ENCODE measurements at regions not wholly inside any gene's neighbourhood (a gene's known extent, or its start where the extent isn't known, plus 50 kb on each side); places are given as distances from the start of the nearest gene placed in this dataset.

DNA sequence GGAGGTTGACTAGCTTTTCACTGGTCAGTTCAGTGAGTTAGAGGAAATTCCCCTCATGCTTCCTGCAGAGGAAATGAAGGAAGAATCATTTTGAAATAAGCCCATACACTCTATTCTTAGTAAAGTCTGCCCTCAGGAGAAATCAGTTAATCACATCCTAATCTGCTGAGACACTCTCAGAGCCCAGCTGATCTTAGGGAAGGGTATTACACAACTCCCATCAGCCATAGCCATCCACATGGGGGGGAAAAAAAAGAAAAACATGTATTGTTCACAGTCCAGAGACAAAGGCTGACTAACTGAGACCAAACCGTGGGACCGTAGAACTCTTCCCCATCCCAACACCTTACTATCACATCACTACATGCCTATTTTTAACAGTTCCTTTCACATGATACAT is 722.3 kb downstream of the CDH8 start:
- DNase-seq = no peak

DNA sequence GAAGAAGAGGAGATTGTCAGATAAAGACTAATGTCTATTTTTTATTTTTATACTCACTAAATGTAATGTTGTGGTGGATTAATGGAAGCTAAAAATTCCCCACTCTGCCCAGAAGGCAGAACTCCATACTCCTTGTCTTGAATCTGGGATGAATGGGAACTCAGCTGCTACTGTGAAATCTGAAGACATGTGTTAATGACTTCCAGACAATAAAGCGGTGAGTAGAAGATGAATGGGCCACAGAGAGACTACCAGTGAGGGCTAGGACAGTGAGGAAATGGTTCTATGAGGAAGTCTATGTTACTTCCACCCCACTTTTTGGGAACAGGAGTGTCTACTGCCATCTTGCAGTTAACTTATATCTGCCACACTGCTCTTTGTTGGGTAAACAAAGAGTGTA is 726.9 kb downstream of the CDH8 start:
- no peak for DNase-seq

DNA sequence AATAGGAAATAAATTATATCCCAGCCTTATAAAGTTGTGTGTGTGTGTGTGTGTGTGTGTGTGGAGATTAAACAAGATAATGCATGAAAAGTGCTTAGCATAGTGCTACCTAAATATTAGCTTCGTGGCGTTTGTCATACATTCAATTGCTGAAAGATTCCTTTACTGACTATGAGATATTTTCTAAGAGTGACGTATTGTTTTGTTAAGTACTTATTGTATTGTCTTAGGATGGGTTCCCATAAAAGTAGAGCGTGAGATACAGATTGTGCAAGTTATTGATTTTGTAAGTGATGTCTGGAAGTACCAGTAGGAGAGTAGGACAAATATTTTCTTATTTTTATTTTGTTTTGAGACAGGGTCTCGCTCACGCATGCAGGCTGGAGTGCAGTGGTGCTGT is 730.0 kb downstream of the CDH8 start:
- no peak for DNase-seq

DNA sequence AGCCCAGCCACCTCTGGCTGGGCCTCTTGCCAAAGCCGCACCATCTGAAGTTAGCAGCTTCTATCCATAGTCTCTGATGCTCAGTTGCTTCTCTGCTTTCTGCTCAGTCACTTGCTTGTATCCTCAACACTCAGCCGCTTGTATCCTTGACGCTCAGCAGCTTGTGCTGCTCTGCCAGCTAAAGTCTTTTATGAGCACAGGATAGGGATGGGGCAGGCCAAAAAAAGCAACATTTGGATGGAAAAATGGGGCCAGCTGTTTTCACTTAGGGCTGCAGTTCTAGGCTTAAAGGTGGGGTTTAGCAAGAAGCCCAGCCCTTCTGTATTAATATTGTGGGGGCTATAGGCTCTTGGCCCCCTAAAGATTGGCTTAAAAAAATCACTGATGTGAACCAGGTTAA is 739.4 kb downstream of the CDH8 start:
- no peak for DNase-seq

DNA sequence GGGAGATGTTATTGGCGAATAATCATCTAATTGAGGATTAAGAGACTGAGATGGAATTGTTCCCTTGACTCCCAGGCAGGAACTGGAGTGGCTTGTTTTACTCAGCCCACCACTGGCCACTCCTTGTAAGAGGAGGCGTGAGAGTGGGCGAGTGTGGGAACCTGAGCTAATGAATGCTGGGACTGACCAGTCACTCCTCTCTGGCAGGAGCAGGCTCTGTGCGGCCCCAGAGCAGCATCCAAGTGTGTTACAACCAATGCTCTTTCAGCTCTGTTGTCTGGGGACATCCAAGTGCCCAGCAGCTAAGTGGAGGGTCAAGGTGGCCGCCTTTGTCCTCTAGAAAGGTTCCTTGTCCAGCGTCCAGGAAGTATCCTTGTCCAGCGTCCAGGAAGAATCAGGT is 739.9 kb downstream of the CDH8 start:
- DNase-seq = no peak

DNA sequence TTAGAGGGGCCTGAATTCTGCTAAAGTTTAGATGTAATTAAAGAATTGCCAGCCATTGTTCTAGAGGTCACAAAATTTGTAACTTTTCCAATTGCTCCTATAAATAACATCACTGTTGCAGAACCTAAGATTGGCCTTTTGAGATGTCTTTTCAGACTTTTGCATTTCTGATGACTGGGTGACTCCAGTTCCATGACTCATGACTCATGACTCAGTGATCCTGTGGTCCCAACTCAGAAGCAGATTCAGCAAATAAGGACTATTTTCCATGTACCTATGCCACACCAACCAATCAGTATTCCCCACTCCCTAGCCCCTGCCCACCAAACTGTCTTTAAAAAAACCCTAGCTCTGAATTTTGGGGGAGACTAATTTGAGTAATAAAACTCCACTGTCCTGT is 740.9 kb downstream of the CDH8 start:
- DNase-seq = no peak

DNA sequence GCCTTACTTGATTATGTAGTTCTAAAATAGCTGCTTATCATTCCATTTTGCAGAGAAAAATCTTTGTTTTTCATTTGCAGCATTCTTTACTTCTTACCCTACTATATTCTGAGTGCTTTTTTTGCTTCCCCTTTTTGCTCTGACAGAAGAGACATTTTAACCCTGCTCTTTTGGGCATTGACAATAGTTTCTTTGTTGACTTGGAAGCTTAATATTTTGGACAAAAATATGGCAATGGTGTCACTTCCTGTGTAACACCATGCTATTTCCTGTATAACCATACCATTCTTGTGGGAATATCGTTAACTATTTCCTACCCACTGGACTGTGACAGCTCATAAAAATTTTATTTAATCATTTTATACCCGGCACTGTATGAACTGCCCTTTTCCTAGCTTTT is 747.1 kb downstream of the CDH8 start:
- DNase-seq = no peak

DNA sequence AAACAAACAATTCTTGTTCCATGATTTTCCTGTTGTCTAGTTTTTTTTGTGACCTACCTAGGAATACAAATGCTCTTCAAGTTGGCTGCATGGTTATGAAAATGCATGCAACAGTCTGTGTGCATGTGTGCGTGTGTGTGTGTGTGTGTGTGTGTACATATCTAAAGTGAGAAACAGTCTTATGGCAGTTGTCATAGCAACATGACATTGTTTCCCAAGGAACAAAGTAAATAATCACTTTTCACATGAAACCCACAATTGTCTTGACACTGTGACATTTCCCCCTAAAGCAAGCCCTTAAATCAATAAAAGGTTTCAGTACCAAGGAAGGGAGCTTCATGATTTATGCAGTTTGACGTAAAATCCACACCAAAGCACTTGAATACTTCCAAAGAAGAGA is 758.4 kb downstream of the CDH8 start:
- DNase-seq = no peak

DNA sequence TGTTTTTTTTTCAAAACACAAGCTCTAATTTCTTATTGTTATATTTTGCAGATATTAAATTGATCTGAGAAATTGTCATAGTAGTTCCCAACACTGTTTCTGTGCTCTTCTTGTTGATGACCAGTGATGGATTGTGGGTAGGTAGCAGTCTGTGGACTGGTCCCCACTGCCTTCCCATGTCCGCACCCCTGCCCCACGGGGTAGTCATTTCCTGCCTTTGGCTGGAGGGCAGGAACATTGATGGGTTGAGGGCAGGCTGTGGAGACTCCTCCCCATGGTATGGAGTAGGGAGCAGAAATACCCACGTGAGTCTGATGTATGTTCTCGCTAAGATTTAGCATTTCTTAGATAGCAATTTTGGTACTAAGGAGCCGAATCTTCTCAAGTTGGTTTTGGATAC is 762.0 kb downstream of the CDH8 start:
- no peak for DNase-seq

DNA sequence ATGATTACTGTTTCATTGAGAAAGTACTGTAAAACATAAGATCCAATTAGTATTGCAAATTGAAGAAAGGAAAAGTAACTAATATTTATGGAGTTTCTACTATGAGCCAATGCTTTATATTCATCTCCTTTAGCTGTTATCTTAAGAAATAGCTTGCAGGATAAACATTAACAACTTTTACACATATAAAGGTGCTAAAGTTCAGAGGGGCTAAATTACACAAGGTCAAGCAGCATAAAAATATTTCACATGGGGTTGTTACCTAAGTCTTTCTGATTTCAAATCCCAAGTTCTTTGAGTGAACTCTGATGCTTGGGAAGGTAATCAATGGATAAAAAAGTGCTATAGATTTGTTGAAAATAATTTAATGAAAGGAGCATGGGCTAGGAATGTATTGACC is 765.5 kb downstream of the CDH8 start:
- DNase-seq = no peak

DNA sequence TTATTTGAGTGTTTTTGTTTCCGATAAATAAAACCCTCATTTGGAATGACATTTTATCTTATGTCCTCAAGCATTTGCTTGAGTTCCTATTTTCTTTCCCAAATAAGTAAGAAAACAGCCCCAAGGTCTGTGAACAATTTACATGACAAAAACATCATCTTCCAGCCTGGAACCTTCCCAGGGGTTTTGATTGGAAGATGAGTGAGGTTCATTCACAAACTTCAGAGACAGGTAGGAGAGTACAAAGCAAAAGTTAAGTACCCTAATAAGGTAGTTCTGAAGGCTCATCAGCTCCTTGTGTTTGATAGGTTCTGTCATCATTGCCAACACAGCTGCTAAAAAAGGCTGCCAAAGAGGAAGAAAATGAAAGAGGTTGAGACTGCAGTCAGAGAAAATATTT is 772.8 kb downstream of the CDH8 start:
- no peak for DNase-seq

DNA sequence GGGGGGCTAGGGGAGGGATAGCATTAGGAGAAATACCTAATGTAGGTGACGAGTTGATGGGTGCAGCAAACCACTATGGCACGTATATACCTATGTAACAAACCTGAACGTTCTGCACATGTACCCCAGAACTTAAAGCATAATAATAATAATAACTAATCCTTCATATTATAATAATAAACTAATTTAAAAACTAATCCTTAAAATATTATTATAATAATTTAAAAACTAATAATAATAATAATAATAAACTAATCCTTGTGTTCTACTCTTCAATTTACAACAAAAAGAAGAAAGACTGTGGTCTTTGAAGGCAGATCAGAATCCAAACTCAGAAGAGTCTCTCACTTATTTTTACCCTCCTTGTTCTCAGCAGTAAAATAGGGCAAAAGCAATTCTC is 774.9 kb downstream of the CDH8 start:
- no peak for DNase-seq

DNA sequence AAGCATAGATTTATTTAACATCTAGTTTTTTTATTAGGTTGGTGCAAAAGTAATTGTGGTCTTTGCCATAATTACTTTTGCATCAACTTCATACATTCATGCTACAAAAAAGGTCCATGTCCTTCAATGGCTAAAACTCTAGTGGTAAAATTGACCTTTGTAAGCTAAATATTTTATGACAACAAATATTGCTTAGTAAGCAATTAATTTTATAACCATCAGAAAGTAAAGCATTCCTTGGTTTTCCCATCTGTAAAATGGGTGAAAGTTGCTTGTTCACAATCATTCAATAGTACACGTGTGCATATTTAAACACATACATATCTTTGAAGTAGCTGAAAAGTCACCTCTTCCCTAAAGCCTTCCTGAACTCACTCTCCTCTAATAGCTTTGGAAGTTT is 789.6 kb downstream of the CDH8 start:
- DNase-seq = no peak

DNA sequence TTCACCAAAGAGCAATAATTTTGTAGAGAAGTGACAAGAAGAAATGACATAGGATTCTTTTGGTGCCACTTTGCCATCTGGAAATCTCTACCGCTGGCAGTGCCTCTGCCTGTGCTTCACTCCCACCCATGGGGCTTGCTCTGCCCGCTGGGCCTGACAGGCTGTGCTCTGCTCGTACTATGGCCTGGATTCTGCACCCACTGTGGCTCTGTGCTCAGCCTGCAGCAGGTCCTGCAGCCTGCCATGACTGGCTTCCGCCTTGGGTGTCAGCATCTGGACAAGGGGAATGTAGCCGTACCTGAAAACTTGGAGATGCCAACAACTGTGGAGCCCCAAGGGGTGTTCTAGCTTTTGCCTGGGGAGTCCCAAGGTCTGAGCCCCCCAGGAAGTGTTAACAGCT is 792.3 kb downstream of the CDH8 start:
- no peak for DNase-seq

DNA sequence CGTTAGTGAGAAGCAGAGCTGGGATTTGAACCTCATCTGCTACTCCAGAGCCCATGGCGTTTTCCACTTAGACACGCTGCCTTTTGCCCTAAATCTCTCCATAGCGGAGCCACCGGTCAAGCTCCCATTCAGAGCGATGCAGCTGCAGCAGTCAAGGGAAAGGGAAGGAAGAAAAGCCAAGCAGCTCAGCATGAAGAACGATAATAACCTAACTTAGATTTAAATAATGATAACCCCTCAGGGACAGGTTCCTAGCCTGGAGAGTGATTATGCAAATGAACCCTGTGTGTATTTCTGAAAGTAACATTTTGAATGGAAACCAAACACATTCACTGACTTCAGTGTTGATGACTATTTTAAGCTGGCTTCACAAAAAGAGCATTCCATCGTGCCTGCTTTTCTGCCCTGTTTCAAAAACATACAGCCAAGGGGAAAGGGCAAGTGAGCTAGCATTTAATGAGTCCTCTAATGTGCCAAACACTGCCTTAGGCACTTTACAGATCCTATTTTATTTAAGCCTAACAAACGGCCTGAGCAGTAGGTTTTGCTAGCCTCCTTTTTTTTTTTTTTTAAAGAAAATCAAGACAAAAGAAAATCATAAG is 798.3 kb downstream of the CDH8 start:
- DNase-seq = no peak

DNA sequence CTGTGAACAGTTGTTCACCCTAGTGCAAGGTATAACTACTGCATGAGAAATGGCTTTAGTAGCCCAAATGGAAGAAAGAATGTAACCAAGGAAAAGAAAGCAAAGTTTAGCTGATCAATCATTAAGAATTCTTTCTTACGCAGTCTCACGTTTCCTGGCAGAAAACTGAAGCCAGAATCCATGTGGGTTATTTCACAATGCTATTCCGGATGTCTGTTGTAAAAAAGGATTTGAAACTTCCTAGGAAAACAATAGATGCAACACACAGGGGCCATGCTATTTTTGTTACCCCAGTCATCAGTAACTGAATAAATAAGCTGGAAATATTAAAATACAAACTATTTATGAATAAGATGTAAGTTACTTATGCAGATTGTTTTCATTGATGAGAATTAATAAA is 802.5 kb downstream of the CDH8 start:
- no peak for DNase-seq

DNA sequence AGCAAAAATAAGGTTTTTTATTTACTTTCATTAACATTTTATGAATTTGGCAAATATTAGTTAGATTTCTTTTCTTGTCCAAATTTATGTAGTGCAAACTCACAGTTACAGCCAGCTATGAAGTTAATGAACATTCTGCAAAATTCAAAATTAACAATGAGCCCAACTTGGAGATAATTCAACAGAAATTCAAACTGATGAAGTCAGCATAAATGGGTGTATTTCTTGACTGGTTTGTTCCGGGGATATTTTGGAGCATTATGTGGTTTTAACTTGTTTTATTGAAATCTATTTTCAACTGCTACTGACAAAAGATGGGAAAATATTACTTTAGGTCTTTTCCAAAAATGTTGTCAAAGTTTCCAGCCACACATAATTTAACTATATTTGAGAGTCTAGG is 807.9 kb downstream of the CDH8 start:
- no peak for DNase-seq

DNA sequence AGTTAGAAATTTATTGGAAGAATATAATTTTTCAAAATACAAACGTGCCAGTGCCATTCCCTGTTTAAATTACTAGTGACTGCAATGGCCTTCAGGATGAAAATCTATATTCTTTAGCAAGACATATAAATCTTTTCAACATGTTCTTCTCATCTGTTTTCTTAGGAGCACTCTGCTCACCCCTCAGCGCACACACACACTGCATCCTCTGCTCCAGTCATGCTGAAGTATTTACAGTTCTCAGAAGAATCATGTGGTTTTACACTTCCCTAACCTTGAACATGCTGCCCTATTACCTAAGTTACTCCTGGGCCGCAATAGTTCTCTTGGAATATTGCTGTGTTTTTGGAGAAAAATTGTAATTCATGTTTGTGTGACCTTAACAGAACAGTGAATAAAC is 820.6 kb downstream of the CDH8 start:
- DNase-seq = no peak

DNA sequence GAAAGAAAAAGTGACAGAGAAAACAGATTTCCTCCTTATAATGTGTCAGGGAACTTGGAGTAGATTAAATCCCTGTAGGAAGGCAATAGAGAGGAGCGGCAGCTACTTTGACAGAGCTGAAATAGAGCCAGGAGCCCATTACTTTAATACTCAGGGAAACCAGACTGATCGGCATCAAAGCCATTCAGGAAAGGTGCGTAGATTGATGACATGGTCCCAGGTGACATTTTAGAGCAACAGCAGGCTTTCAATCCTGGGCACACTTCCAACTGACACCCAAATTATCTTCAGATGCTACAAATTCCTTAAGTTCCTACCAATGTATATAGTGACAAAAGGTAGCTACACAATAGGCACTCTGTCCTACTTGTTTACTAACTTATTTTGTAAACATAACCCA is 821.5 kb downstream of the CDH8 start:
- no peak for DNase-seq

DNA sequence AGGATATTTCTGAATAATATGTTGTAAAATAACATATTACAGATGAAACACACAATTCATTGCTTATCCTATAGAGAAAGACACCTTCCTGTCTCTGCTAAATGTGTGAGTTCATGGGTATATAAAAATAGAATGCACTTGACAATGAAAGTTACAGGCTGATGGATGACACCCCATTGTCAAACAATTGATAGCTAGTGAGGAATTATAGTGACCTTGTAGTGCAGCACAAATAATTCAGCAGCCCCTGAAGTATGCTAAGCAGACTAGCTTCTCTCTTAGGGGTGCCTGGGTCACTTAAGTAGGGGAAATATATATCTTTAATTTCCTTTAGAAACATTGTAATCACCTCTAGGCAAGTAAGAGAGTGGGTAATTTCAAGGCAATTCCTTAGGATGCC is 826.2 kb downstream of the CDH8 start:
- DNase-seq = no peak

DNA sequence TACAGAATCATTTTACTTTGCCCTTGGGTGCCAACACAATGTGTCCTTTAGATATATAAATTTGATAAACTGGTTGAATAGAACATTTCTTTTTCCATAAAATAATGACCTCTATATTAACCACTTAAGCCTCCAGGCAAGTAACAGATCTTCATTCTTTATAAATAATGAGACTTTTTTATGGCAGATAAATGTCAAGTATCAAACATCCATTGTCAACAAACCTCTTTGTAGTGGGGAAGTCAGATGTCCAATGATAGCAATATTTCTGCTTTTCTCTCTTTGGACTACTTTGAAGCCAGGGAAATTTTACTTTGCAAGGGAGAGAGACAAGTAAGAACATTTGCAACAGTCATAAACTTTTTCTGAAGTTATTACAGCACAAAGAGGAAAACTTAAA is 841.2 kb downstream of the CDH8 start:
- no peak for DNase-seq

DNA sequence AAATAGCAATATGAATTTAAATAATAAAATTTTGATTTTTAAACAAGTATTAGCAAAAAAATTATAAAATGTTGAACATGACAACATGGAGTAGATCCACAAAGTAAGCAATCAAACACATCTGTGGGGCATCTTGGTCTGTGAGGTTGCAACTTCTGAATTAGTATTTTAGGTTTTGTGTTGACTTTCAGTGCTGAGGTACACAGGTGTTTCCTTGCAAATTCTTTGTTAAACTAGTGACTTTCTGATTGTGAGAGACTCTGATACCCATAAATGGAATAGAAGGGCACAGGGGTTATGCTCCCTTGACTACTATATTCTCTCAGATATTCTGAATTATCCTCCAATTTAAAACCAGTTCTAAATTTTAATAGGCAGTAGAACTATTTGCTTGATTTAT is 841.7 kb downstream of the CDH8 start:
- DNase-seq = no peak

DNA sequence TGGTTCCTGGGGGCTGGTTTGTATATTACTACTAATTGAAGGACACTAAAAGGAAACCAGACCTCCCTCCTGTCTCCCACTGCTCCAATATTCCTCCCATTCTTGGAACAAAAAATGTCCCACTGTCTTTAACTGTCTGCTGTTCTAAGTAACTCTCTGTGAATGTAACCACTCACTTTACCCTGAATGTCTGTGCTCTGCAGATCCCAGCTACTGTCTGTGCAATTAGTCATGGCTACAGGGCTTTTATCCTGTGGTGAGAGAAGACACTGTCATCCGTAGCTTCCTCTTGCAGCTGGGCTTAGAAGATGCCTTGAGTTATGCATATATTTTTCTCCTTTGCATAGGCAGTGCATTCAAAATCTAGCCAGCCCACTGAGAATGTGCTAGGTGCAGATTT is 853.8 kb downstream of the CDH8 start:
- no peak for DNase-seq

DNA sequence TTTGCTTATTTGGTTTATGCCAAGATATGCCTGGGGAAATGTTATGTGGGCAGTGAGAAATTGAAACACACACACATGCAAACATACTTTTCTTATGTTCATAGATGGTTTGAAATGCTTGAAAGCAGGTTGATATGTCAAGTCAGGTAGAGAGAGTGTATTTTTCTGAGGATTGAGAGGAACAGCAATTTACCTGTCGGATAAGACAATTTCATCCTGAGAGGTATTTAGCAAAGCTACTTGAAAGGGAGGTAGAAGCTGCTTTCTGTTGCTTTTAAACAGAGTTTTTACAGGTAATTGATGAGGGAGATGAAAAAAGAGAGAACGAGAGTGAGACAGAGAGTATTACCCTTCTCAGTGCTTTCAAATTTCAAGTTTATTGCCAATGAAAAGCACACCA is 854.3 kb downstream of the CDH8 start:
- no peak for DNase-seq

DNA sequence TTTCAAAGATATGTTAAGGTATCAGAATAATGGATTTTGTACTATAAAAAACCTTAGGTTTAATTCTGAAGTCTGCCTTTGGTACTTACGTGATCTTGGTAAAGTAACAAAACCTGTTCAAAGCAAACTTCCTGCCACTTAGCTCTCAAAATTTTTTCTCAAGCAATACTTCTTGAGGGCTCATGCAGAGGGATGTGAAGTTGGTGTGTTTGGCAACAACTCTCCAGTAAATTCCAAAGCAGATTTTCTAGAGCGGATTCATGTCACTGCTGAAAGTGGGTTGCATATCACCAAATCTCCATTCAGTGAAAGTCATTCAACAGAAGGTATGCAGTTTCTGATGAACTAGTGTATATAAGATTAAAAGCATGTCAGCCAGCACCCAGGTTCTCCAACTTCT is 856.7 kb downstream of the CDH8 start:
- no peak for DNase-seq

DNA sequence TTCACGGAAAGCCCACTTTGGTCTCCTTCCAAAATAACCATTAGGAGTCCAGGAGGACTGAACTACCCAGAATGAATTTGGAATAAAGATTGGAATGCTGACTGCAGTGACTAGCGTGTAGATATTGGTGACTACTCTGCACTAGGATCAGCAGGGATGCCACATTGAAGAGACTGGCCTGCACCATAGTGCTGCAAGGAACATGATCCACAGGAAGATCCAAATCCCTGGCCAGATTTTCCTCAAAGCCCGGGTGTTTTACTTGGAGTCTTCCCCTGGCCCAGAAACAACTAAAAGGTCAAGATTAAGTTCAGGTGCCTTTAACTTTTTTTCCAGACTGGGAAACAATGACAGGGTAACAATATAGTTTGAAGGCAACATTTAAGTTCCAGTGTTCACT is 870.4 kb downstream of the CDH8 start:
- DNase-seq = no peak
